GM12865 (cell line): ENCODE measurements at regions not wholly inside any gene's neighbourhood (a gene's known extent, or its start where the extent isn't known, plus 50 kb on each side); places are given as distances from the start of the nearest gene placed in this dataset.
A peak's percentile ranks its signal among the peaks of the same experiment; 100 is the strongest.

Source experiments
- DNase-seq: peaks from one replicate; pipeline ENCODE4 v3.0.0; 2010; ENCODE audit warnings: low read depth
- H3K4me3 ChIP-seq: 2 replicates; pipeline ENCODE4 v1.5.1; 2011; ENCODE audit warnings: mild to moderate bottlenecking, low read depth, low read length, control low read depth
- TF ChIP-seq, protein P1 (sequence below): IDR thresholded peaks from 2 replicates; pipeline ENCODE4 v1.5.1; 2011; ENCODE audit warnings: low read length, control low read depth, low read depth, inconsistent platforms; ENCODE audit not compliant: insufficient read depth; ENCODE audit errors: missing control alignments

DNA sequence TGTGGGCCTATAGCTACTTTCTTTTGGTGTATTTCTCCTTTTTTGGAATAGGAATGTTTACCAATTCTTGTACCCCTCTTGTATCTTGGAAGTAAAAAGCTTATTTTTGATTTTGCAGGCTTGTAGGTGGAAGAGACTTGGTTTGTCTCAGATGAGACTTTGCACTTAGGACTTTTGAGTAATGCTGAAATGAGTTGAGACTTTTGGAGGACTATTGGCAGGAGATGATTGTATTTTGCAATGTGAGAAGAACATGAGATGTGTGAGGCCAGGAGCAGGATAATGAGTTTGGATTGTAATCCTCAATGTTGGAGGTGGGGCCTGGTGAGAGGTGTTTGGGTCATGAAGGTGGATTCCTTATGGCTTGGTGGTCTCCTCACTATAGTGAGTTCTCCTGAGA is 106.3 kb downstream of the KBTBD8 start:
- DNase-seq, result no peak
- TF ChIP-seq, protein P1, sequence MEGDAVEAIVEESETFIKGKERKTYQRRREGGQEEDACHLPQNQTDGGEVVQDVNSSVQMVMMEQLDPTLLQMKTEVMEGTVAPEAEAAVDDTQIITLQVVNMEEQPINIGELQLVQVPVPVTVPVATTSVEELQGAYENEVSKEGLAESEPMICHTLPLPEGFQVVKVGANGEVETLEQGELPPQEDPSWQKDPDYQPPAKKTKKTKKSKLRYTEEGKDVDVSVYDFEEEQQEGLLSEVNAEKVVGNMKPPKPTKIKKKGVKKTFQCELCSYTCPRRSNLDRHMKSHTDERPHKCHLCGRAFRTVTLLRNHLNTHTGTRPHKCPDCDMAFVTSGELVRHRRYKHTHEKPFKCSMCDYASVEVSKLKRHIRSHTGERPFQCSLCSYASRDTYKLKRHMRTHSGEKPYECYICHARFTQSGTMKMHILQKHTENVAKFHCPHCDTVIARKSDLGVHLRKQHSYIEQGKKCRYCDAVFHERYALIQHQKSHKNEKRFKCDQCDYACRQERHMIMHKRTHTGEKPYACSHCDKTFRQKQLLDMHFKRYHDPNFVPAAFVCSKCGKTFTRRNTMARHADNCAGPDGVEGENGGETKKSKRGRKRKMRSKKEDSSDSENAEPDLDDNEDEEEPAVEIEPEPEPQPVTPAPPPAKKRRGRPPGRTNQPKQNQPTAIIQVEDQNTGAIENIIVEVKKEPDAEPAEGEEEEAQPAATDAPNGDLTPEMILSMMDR, result no peak
- no peak overlapping the region for H3K4me3 ChIP-seq

DNA sequence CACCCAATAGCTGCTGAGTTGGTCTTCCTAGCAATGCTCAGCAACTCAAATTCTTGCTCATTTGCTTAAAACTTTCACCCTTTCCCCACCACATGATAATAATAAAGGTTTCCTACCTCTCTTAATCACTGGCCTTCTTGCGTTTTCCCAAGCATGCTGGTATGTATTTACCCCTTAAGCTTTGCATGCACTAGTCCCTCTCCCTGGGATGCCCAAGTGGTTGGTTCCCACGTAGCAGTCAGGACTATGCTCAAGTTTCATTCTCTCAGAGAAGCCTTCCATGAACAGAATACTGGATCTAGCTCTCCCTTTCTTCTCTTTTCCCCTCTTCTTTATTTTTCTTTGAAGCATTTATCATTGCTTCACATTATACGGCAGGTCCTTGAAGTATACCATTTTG is 108.8 kb downstream of the KBTBD8 start:
- no peak for DNase-seq
- no peak overlapping the region for H3K4me3 ChIP-seq
- TF ChIP-seq, protein P1, result no peak

DNA sequence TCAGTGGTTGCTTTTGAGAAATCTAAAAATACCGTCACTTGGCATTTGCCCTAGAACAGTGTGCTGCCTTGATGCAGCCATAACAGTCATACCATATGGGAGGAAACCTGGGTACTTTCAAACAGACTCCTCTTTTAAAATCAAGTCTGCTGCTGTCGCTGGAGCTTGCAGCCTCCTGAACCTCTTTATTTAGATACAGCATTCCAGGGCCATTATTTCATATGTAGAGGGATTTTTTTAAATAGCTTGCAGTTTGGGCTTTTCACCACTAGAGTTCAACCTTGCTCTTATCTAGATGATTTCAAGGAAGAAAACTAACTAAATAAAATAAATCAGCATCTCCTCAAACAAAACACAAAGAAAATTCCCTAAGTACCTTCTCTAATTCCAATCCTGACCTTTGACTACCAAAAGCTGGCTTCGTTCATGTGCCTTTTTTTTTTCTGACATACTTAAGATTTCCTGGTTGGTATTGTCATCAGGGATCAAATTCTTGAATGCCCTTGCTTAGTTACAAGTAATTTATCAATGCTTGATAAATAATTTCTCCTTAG is 111.6 kb downstream of the KBTBD8 start:
- H3K4me3 ChIP-seq, result no peak overlapping the region
- TF ChIP-seq, protein P1, result peak; percentile 52
- peak; percentile 30 for DNase-seq

DNA sequence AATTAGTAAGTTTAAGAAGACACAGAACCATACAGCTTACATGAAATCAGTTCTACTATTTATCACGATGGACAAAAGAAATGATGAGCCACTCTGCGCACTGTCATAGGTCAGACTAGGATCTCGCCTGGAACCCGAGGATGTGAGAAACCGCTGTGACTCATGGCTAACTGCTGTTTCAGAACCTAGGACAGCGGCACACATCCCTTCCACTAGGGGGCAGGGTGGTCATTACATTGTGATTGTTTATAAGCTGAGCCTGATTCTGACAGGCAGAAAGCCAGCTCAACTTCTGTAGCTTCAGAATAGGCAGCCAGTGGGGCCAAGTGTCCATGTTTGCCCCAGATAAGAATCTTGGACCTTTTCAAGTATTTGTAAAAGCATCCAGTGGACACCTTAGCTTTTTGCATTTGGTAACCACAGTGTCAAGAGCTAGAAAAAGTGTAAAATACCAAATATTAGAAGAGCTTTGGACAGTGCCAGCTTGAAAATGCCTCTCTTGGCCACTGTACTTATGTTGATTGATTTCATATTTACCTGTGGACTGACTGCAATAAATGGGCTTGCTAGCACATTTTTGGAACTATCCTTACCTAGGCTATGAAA is 115.8 kb downstream of the KBTBD8 start:
- H3K4me3 ChIP-seq, result no peak overlapping the region
- peak; percentile 85 for DNase-seq
- TF ChIP-seq, protein P1, result peak; percentile 98

DNA sequence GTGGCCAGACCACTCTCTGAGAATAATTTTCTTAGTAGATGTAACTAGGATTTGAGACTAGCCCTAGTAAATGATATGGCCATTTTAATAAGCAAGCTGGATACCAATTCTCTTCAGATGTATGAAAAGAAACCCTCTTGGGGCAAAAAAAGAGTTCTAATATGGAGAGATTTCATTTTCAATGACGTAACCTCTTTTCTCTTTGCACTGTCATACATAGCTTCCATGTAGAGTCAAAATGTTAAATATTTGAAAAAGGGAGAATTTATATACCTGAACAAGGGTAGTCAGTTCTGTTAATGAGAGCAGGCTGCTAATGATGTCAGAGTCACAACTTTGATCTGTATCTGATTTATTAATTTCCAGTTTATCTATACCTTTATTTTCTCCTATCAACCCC is 120.0 kb downstream of the KBTBD8 start:
- TF ChIP-seq, protein P1, result no peak
- DNase-seq, result no peak
- no peak overlapping the region for H3K4me3 ChIP-seq

DNA sequence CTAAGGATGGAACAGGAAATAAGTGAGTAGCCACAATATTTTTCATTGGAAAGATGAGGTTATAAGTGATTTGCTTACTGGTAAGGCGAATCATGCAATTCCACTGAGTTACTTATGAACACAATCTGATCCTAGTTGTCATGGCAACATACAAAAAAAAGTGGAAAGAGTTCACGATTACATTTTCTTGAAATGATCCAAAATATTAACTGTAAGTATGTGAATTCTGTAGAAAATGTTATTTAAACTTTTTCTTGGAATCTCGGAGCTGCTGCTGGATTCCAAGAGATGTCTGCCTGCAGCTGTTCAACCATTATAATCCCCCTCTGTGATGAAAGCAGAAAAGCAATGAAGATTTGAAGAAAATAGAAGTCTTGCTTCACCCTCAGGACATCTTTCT is 120.5 kb downstream of the KBTBD8 start:
- TF ChIP-seq, protein P1, result no peak
- no peak for DNase-seq
- no peak overlapping the region for H3K4me3 ChIP-seq

DNA sequence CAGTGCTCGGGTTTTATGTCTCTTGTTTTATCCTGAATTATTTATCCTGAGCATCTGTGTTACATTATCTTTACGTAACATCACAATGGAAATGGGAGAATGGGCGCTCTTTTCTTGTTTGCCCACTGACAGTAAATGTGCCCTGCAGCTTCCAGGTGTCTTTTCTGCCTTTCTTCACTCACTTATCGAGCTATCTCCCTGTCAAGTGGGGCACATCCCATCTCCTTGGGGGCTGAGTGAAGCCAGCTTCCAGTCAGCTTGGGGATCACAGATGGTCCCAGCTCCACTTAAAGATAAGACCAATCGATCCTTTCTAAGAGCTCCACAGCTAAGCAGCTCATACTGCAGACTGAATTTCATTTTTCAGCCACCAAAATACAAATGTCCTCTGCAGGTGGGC is 125.8 kb downstream of the KBTBD8 start:
- no peak overlapping the region for H3K4me3 ChIP-seq
- TF ChIP-seq, protein P1, result no peak
- DNase-seq, result no peak
